Ovary (tissue), 7 donors: ENCODE measurements at regions not wholly inside any gene's neighbourhood (a gene's known extent, or its start where the extent isn't known, plus 50 kb on each side); places are given as distances from the start of the nearest gene placed in this dataset.

Source experiments
- DNase-seq, 5 donors: peaks; one replicate each; pipeline ENCODE4 v3.0.0-alpha.2; 2019 to 2020
- H3K27ac ChIP-seq, 2 donors: fragments of 200-600 bp; one replicate each; pipeline versions ENCODE4 v1.5.1 to v1.8.0; 2019 to 2022
- H3K27me3 ChIP-seq: fragments of 200-600 bp; one replicate; pipeline ENCODE4 v1.8.0; 2022
- H3K36me3 ChIP-seq: fragments of 200-600 bp; sonication (generic); one replicate; pipeline ENCODE4 v1.5.1; 2019
- H3K4me1 ChIP-seq: one replicate; pipeline ENCODE4 v1.8.1; 2013; ENCODE audit warnings: mild to moderate bottlenecking, moderate library complexity; ENCODE audit not compliant: insufficient read depth
- H3K4me3 ChIP-seq: fragments of 200-600 bp; sonication (generic); one replicate; pipeline ENCODE4 v1.5.1; 2017
- H3K9me3 ChIP-seq, 2 donors: fragments of 200-600 bp in 1 of 2; sonication (generic) in 1 of 2; one replicate each; pipeline versions ENCODE4 v1.5.1 to v1.8.1; 2013 to 2019; ENCODE audit warnings: mild to moderate bottlenecking in 1 of 2, moderate library complexity in 1 of 2
- CTCF ChIP-seq, 3 donors: fragments of 450-650 bp in 2 of 3; fragments of 200-600 bp in 1 of 3; IDR thresholded peaks; one replicate each; pipeline versions ENCODE4 v1.5.1 to v1.8.0; 2016 to 2022; ENCODE audit warnings: antibody characterized with exemption in 3 of 3, mild to moderate bottlenecking in 1 of 3
- EP300 ChIP-seq: sonication (generic); formaldehyde crosslinking; IDR thresholded peaks from one replicate; pipeline ENCODE4 v1.6.1; 2017; ENCODE audit warnings: antibody characterized with exemption
- POLR2A ChIP-seq: fragments of 450-650 bp; IDR thresholded peaks from one replicate; pipeline ENCODE4 v1.6.1; 2017; ENCODE audit warnings: antibody characterized with exemption, mild to moderate bottlenecking, moderate library complexity
- WGBS, 3 donors: extraction: QIAGEN DNeasy Blood & Tissue Kit in 1 of 3; methylation state at CpG; one replicate each; pipeline versions ENCODE4 v1.1.5 to v1.1.7; 2013 to 2017; 5-methylcytosine and 5-hydroxymethylcytosine counted together
- intact Hi-C, 4 donors: fragments of 100-400 bp; cut with DNase I; formaldehyde crosslinking; loops; one replicate each; pipeline versions ENCODE4 v1.11.0 to v1.15.1; 2022 to 2023
- donor health status: DM: no; HTN: no; CAD: no; lungs with moderate emphysema.
- donor health status: DM: no; HTN: no; CAD: no.
- donor health status: Bipolar disorder and iron deficiency.
- donor health status: DM: no; HTN: no; CAD: no.
- donor health status: DM: yes; HTN: yes; CAD: no.

GRCh38 chr14:60349663-60350365, 100.8 kb downstream of the PPM1A start:
- intact Hi-C loops, result loop anchor here in 2 of 4 donors (10.0 kb wide), 2 partner anchors 215 to 895 kb away; no protein-coding TSS in a partner anchor
- WGBS, 3 donors, result 42 to 46% (median 45%) methylated on average over 8 of the region's 8 CpGs
- no peaks in the 10 kb centered on the region for H3K36me3 ChIP-seq
- TF ChIP-seq EP300, result no peak
- TF ChIP-seq CTCF (IDR thresholded peaks at IDR 0.05), result peak; percentile 28 to 50 (median 29)
- no peaks in the 10 kb centered on the region for H3K27me3 ChIP-seq
- DNase-seq, result peak in 3 of 5 donors; percentile 8 to 22 (median 11)
- H3K9me3 ChIP-seq, result no peaks in the 10 kb centered on the region
- H3K4me1 ChIP-seq, result no peaks in the 10 kb centered on the region
- no peak overlapping the region for H3K4me3 ChIP-seq
- H3K27ac ChIP-seq, result no peak overlapping the region

- Histone ChIP-seq H3K27ac (no peak overlapping the region), H3K27me3 (no peaks in the 10 kb centered on the region), H3K4me3 (no peak overlapping the region), H3K9me3 (no peaks in the 10 kb centered on the region), H3K4me1 (no peaks in the 10 kb centered on the region), H3K36me3 (no peaks in the 10 kb centered on the region)
- TF ChIP-seq EP300, result no peak
- TF ChIP-seq CTCF (IDR thresholded peaks at IDR 0.05), result no peak
- TF ChIP-seq POLR2A, result no peak
- intact Hi-C loops, result loop anchor here in 1 of 4 donors (10.0 kb wide), 1 partner anchor 214 kb away; no protein-coding TSS in a partner anchor
- 4 to 7% (median 6%) methylated on average over 5 of the region's 5 CpGs for WGBS, 3 donors
- DNase-seq, result no peak
Measured at GRCh38 chr14:60350366-60350720, 101.3 kb downstream of the PPM1A start.

- no peaks in the 10 kb centered on the region for H3K27me3 ChIP-seq
- no peak overlapping the region for H3K4me3 ChIP-seq
- 52 to 62% (median 59%) methylated on average over 4 of the region's 4 CpGs for WGBS, 3 donors
- H3K4me1 ChIP-seq, result no peaks in the 10 kb centered on the region
- DNase-seq, result no peak
- no peaks in the 10 kb centered on the region for H3K9me3 ChIP-seq
- no peak for TF ChIP-seq CTCF (IDR thresholded peaks at IDR 0.05)
- TF ChIP-seq EP300, result no peak
- no peak for TF ChIP-seq POLR2A
- H3K36me3 ChIP-seq, result no peaks in the 10 kb centered on the region
- intact Hi-C loops, result loop anchor here in 1 of 4 donors (10.0 kb wide), 1 partner anchor 211 kb away; no protein-coding TSS in a partner anchor
- H3K27ac ChIP-seq, result no peak overlapping the region
Measured at GRCh38 chr14:60353420-60353819, 104.4 kb downstream of the PPM1A start.

GRCh38 chr14:60355768-60356167, 106.7 kb downstream of the PPM1A start:
- Histone ChIP-seq H3K27me3 (no peaks in the 10 kb centered on the region), H3K36me3 (no peaks in the 10 kb centered on the region), H3K4me1 (no peaks in the 10 kb centered on the region), H3K4me3 (no peak overlapping the region), H3K27ac (no peak overlapping the region), H3K9me3 (no peaks in the 10 kb centered on the region)
- no peak for DNase-seq
- intact Hi-C loops, result loop anchor here in 1 of 4 donors (10.0 kb wide), 1 partner anchor 209 kb away; no protein-coding TSS in a partner anchor
- TF ChIP-seq CTCF (IDR thresholded peaks at IDR 0.05), result no peak
- no peak for TF ChIP-seq EP300
- no peak for TF ChIP-seq POLR2A
